ENCODE measurements at regions not wholly inside any gene's neighbourhood (a gene's known extent, or its start where the extent isn't known, plus 50 kb on each side); places are given as distances from the start of the nearest gene placed in this dataset.

GRCh38 chr5:61674378-61674777 lies 342.3 kb downstream of the ZSWIM6 start:
- TF ChIP-seq RBBP5 (IDR thresholded peaks at IDR 0.05; ENCODE audit: borderline replicate concordance, low read depth, low read length) (no peak), CTCF (IDR thresholded peaks at IDR 0.05; ENCODE audit: control extremely low read depth in 1 of 3, insufficient read depth in 1 of 3, low read depth in 1 of 3, low read length in 3 of 3) (no peak), JUN (IDR thresholded peaks at IDR 0.05; ENCODE audit: low read depth, low read length) (no peak), EP300 (IDR thresholded peaks at IDR 0.05; ENCODE audit: borderline replicate concordance in 1 of 2, low read depth in 2 of 2, low read length in 2 of 2) (no peak), GTF2F1 (IDR thresholded peaks at IDR 0.05; ENCODE audit: borderline replicate concordance, low read depth, low read length) (no peak), EZH2 (IDR thresholded peaks at IDR 0.05; ENCODE audit: low read depth, low read length, severe bottlenecking) (no peak), TAF1 (IDR thresholded peaks at IDR 0.05; ENCODE audit: low read depth, low read length) (no peak), RXRA (IDR thresholded peaks at IDR 0.05; ENCODE audit: insufficient read depth, low read depth, low read length) (no peak), KDM1A (IDR thresholded peaks at IDR 0.05; ENCODE audit: borderline replicate concordance, low read length) (no peak), CHD1 (IDR thresholded peaks at IDR 0.05; ENCODE audit: low read depth, low read length) (no peak), CREB1 (IDR thresholded peaks at IDR 0.05) (no peak), POLR2A (IDR thresholded peaks at IDR 0.05; ENCODE audit: control extremely low read depth in 1 of 2, low read depth in 2 of 2, low read length in 2 of 2) (no peak), RFX5 (IDR thresholded peaks at IDR 0.05; ENCODE audit: borderline replicate concordance, low read depth, low read length) (no peak)
